NCI-H1105 treated with DMSO at 0.1 percent for 48 hours (cell line): ENCODE measurements at regions not wholly inside any gene's neighbourhood (a gene's known extent, or its start where the extent isn't known, plus 50 kb on each side); places are given as distances from the start of the nearest gene placed in this dataset.

Experiments
- DNase-seq: peaks from one replicate; lab custom pipeline; 2025; lab: John Stamatoyannopoulos, UW

DNA sequence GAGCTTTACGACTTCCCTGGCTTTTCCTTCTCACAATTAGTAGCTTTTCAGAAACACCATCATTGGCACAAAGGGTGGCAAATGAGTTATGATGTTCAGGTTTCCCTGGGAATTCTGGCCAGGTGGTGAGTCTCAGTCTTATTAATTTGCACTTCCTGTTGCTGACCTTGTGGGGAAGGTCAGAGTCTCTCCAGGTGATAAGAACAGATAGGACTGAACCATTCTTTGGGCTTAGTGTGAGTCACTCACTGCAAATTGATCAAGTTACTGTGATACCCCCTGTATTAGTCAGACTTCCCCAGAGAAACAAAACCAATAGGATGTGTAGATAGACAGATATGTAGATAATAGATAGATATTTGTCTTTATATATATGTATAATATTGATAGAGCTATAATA, 53.8 kb upstream of the RANBP3L start:
- DNase-seq: no peak

DNA sequence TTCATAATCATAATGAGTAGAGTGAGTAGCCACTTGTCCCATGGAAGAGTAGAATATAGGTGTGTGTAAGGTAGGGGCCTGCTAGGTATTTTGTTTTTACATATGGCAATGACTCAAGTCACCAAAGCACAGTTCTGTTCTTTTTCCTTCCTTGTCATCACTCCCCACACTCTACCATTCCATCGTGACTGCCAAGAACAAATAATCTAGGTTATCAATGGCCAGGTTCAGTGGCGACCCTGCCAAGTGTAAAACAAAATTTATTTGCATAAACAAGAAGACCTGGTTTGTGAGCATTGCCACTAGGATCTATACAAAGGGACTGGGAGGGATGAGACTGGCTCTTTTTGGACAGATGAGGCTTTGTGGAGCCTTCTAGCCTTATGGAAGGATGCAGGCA, 55.2 kb upstream of the RANBP3L start:
- DNase-seq: no peak

DNA sequence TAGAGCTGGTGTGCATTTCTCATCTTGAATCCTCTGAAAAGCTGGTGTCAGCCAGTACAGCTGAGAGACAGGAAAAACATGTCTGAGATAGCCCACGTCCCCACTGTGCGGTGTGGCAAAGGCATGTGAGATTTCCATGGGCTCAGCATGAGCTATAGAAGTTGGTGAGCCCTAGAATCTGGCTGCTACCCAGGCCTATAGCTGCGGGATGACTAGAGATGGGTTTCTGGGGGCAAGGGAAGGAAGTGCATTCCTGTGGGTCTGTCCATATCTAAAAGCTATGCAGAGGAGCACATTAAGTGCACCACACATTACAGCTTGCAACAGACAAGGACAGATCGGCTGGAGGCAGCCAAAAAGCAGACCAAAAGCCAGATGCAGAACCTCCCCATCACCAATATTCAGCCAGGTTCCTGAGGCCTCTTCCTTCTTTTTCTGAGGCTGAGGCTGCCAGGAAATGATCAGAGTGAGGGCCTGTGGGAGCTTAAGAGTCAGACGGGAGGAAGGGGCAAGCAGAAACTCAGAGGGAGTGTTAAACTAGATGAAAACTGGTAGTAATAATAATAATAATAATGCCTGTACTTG, 55.8 kb upstream of the RANBP3L start:
- no peak for DNase-seq

DNA sequence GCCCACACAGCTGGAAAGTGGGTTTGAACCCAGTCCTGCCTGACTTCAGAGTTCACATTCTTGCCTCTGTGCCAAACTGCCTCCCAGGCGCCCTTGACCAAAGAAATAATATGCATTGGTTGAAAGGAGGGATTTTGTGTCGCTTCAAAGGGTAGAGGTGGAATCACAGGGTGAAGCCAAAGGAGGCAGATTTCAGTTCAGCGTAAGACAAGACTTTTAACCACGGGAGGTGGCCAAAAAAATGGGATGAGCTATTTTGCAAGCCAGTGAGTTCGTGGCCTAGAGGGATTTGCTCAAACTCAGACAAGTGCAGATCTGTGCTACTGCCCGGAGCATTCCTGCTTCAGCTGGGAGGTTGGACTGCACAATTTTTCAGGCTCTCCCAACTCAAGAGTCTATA, 57.6 kb upstream of the RANBP3L start:
- no peak for DNase-seq

DNA sequence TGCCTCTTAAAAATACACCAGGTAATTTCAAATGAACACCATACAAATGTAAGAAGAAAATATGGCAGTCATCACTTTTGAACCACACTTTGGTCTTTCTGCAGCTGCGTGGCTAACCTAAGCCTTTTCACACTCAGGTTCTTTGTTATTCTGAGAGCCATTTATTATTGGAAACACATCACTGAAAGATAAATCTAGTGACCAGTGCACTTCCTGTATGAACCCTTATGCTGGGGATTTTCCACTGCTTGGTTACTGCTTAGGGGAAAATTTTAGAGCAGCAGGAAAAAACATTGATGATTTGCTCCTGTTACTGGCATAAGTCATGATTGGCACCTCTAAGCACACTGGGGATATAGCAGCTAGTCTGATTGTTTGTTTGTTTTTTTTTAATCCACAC, 58.6 kb upstream of the RANBP3L start:
- DNase-seq: no peak

DNA sequence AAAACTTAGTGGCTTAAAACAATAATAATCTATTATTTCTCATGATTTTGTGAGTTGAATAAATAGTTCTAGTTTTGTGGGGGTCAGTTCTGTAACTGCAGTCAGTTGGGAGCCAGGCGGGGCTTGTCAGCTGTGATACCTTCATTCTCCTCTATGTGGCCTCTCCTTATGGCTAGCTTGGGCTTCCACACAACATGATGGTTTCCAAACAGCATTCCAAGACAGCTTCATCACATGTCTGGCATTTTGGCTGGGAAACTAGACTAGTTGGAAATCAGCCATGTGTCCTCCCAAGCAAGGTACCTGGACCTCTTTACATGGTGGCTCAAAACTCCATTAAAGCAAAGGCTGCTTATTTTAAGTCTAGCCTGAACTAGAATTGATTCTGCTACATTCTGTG, 61.4 kb upstream of the RANBP3L start:
- no peak for DNase-seq

DNA sequence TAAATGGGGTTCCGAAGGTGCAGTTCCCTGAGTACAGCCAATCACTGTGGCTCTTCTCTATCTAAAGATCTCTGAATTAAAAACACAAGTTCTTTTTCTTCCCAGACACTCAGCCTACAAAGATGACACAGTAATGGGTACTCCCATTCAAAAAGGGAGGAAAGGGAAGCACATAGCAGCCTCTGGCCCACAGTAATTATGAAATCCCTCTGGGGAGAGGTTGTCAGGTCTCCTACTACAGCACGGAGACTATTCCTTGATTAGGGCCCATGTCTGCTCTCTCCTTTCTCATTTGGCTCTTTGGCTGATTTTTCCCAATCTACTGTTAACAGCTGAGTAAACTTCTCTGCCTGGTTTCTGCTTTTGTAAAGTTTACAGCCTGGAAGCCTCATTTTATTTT, 62.0 kb upstream of the RANBP3L start:
- DNase-seq: no peak

DNA sequence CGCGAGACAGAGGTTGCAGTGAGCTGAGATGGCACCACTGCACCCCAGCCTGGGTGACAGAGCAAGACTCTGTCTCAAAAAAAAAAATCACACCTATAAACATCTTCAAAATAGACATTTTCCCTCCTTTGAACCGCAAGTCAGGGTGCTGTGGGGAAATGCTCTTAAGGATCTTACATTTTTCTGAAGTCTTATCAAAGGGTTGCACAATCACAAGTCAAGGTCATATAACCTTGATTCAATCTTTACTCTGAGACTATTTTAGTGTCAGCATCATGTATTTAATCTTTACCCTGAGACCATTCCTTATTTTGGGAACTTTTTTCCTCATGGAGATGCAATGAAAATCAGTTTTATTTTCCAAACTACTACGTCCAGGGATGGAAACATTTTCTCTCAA, 62.8 kb upstream of the RANBP3L start:
- DNase-seq: no peak

DNA sequence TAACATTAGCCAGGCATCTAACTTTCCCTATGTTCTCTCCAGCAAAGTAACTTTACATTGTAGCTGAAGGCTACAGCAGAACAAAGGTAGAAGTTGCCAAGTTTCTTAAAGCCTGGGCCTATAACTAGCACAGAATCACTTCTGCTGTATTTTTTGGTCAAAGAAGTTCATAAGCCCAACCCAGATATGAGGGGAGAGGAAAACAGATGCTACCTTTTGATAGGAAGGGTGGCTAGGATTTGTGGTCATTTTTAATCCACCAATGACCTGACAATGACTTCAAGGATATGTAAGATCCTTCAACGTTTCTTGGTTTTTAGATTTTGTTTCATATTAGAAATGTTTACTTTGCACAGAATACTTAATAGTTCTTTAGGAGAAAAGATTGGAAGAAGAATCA, 64.2 kb upstream of the RANBP3L start:
- no peak for DNase-seq

DNA sequence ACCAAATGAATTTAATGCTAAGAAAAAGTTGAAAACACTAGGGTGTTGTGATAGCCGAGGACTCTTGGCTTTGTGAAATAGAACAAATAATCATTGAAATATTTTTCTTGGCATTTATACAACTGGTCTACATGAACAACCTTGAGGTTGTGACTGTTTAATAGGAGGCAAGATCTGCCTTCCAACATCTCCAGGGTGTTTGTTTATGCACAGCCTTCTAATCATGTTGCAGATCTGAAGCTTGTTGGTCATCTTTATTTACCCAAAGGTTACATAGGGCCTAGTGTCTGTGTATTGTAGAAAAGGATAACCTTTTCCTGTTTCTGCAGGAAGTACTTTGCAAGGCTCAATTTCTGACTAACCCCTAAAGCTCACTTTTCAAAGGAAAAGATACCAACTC, 65.2 kb upstream of the RANBP3L start:
- DNase-seq: no peak

DNA sequence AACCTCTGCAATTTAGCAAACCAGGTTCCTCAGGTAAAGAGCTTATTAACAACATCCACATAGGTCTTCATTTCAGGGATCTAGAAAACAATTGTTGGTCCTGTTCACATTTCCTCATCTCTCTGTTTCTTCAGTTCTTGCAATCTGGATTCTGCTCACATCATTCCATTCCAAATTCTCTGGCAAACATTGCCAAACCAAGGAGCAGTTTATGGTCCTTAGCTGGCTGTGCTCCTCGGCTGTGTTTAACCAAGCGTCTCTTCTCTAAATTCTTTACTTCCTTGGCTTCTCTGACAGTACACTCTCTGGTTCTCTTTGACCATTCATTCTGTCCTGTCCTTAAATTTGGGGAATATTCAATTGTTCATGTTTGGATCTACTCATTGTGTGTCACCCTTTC, 65.8 kb upstream of the RANBP3L start:
- no peak for DNase-seq

DNA sequence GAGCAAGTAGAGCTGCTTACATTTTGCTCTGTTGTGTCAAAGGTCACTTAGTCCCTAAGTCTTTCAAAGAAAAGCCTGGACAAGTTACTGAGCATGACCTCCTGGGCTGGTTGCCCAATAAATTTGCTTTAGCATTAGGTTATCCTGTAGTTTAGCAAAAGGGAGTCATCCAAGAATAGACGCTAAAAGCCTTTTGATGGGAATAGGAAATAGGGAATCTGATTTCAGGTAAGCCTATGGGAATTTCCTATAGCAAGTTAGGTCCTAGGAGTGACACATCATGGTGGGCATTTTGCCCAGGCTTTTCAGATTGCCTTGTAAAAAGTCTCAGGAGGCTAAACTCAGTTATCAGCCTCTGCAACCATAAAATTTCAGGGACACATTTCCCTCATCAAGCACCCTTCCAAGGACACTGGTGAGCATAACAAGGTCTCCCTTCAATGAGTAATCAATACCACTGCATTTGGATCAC, 67.6 kb upstream of the RANBP3L start:
- DNase-seq: no peak

DNA sequence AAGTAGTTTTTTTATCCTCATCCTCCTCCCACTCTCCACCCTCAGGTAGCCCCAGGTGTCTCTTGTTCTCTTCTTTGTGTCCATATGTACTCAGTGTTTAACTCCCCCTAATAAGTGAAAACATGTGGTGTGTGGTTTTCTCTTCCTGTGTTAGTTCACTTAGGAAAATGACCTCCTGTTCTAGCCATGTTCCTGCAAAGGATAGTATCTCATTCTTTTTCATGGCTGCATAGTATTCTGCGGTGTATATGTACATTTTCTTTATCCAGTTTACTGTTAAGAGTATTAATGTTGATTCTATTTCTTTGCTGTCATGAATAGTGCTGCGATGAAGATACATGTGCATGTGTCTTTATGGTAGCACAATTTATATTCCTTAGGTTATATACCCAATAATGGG, 68.4 kb upstream of the RANBP3L start:
- DNase-seq: no peak

DNA sequence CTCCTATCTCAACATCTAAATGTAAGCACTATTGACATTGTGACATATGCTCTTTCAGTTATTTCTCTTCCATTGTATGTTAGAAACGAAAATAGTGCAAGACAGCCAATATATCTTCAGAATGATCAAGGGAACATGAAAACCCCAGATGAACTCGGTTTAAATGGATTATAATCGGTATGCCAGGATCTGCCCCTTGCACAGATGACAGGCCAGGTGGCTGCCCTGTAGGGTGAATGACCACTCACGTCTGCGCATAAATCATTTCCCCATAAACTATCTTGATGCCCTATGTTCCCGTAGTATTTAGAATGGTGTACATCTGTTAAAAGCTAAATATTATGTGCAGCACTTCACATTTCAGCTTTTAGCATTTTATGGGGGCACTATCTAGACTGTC, 69.7 kb upstream of the RANBP3L start:
- no peak for DNase-seq

DNA sequence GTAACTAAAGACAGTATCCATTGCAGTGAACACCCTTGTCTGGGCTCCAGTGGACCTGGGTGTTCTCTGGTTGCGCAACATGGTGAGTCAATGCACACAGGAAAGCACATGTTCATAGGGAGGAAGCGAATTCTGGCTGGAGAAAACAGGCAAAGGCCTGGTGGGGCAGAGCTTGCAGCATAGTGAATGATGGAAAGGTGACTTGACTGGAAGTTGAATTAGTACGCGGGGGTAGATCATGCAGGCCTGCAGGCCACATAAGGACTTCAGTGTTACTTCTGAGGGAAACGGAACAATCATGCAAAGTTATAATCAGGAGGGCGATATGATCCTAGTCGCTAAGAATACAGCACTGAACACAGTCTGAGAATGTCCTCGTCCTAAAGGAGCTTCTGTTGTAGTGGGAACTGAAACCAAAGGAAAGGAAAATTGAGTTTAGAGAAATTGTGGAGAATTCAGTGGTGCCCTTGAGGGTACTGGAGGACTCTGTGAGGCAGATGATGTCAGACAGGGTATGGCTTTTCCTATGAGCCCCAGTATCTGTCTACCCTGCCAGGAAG, 71.9 kb upstream of the RANBP3L start:
- no peak for DNase-seq

DNA sequence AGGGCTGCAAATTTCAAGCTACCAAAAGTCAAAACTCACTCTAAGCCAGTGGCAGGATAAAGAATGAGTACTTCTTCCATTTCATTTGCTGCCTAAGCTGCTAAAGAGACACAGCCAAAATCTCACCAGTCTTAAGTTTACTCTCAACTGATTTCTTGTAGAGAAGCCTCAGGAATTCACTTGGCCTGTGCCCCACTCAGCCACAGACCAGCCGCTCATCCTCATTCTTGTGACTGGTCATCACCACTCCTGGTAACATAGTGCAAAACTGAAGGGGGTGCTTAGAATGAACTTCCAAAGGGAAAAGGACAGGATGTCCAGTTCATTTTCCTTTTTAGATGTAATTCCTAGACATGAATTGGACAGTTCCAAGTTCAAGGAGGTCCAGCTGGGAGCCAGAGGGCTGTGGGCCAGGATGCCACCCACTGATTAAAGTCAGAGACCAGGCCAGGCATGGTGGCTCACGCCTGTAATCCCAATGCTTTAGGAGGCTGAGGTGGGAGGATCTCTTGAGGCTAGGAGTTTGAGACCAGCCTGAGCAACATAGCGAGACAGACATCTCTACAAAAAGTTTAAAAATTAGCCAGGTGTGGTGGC, 72.7 kb upstream of the RANBP3L start:
- no peak for DNase-seq

DNA sequence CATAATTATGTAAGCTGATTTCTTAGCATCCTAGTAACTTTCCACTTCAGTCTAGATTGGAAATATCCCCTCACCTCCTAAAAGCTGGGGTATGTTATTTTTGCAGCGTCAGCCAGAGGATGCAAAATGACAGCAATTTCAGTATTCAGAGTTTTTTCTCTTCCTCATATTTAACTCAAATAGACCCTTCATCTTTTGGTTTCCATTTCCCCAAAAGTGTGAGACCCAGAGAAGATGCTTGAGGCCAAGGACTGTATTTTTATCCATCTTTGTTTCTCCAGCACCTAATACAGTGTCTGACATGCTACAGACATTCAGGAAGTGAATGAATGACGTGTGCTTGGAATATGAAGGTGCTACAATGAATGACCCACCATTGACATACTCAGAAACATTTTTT, 75.5 kb upstream of the RANBP3L start:
- no peak for DNase-seq

DNA sequence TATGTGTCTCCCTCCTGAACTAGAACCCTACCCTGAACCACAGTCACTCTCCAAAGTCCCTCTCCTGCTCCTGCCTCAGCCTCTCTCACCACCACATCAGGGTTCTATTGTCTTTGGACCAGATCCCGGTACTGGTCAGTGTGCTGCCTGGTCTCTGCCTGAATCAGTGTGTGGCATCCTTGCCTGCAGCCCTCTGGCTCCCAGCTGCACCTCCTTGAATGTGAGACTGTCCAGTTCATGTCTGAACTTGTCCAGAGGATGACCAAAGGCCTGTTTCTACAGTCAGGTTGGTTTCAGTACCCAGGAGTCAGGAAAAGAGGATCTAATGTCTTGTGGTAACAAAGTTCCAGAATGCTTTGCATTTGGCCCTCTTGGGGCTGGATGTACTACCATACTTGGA, 76.8 kb upstream of the RANBP3L start:
- no peak for DNase-seq

DNA sequence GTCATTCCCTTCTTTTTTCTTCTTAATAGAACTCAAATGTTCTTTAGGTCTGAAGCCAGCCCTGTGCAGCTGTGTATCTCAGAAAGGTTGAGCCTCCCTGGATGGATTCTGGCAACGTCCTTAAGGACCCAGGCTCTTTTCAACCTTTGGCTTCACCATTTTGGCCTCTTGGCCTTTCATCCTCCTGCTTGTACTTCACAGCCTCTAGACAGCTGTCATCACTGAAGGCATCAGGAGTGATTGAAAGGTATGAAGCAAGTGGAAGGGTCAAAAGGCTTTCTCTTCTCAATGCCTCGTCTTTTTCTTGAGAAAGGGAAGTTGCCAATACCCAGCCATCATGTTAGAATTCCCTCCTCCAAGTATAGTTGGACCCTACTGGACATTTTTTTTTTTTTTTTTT, 81.2 kb upstream of the RANBP3L start:
- DNase-seq: no peak

DNA sequence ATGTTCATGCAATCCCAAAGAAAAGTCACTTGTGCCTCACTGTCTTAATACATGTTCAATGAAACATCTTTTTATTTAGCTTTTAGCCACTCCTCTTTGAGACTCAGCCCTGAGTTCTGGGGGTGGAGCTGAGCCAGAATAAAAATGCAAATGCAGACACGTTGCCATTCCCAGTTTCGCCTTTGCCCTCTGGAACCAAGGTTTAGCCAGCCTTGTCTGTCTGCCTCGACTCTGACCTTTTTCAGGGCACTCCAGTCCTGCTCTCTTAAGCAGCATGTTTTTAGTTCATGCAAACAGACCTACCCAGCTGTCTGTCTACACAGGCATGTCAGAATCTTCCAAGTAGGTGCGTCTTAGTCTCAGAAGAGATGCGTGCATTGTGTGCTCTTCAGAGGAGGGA, 82.2 kb upstream of the RANBP3L start:
- no peak for DNase-seq

DNA sequence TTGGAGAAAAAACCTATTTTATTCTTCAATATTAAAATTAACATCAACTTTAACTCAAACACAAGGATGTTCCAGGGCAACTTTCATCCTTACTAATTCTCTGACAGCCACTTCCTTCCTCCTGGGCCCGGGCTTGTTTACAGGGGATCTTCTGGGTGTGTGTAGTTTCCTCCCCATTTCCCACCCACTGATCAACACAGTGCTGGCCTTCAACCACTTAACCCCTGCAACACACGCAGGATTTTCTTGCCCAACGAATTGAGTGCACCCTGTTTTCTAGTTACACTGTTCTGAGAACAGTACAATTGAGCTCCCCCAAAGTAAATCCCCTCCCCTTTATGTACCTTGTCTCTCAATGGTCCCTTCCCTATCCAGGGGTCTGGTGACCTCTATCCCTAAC, 83.1 kb upstream of the RANBP3L start:
- DNase-seq: no peak

DNA sequence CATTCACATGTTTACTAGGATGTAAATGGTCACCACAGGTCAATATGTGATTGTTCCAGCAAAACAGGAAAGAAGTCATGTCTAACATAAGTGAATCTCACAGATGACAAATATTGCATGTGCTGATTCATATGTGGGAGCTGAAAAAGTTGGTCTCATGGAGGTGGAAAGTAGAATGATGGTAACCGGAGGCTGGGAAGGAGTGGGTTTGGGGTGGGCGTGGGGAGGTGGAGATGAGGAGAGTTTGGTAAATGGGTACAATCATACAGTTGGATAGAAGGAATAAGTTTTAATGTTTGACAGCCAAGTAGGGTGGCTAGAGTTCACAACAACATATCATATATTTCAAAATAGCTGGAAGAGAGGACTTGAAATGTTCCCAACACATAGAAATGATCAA, 83.8 kb upstream of the RANBP3L start:
- no peak for DNase-seq

DNA sequence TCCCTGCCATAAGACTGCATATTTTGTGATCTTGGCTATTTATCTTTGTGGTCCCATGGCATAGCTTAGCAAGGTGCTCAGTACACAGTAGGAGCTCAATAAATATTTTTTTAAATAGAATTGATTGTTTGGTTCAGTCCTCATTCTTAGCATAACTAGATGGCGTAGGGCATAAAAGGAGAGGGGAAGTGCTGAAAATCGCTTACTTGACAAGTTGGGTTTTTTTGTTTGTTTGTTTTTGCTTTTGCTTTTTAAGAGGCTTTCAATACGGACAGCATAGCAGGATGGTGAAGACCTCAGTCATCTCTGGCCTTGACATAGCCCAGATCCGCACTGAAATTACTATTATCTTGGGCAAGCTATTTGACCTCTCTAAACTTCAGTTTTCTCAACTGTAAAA, 86.6 kb upstream of the RANBP3L start:
- DNase-seq: no peak

DNA sequence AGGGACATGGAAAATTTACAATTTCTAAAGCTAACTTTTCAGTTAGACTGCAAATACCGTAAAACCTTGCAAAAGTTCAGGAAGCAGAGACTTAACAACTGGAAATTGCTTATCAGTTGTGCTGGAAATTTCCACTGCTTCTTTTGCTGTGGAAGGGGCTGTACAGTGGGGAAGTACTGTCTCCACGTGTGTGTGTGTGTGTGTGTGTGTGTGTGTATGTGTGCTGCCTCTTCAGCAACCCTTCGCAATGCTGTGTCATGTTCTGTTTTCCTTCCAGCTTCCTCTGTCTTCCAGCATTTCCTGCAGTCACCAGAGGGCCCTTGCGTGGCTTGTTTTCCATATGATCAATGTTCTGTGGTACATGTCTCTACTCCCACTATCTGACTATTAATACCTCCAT, 87.5 kb upstream of the RANBP3L start:
- DNase-seq: no peak
